Keratinocyte (primary cell): ENCODE measurements at regions not wholly inside any gene's neighbourhood (a gene's known extent, or its start where the extent isn't known, plus 50 kb on each side); places are given as distances from the start of the nearest gene placed in this dataset.
A peak's percentile ranks its signal among the peaks of the same experiment; 100 is the strongest.

ENCODE experiments used
- DNase-seq: peaks from one replicate; pipeline ENCODE4 v3.0.0-alpha.2; 2011; ENCODE audit warnings: low read depth, missing footprints, low spot score
- FAIRE-seq: peaks from 2 replicates; lab custom pipeline; 2011; peaks lifted over from hg19 to GRCh38; lab: Jason Lieb, UNC
- H2AFZ ChIP-seq: 2 replicates; pipeline ENCODE4 v1.6.0; 2012; ENCODE audit warnings: low read length, control low read depth, inconsistent platforms; ENCODE audit not compliant: control insufficient read depth
- H3K27ac ChIP-seq: 2 replicates; pipeline ENCODE4 v1.5.1; 2011; ENCODE audit warnings: low read length; ENCODE audit not compliant: control insufficient read depth, insufficient read depth
- H3K27me3 ChIP-seq: 3 replicates; pipeline ENCODE4 v1.6.0; 2011; ENCODE audit warnings: low read length; ENCODE audit not compliant: control insufficient read depth, insufficient read depth; ENCODE audit errors: extremely low read depth
- H3K36me3 ChIP-seq, 2 experiments: 2 replicates in 1 of 2; 3 replicates in 1 of 2; pipeline ENCODE4 v1.5.1; 2011; ENCODE audit warnings: low read length in 2 of 2, mild to moderate bottlenecking in 1 of 2; ENCODE audit not compliant: control insufficient read depth in 2 of 2, insufficient read depth in 2 of 2; ENCODE audit errors: extremely low read depth in 1 of 2
- H3K4me1 ChIP-seq: 3 replicates; pipeline ENCODE4 v1.5.1; 2011; ENCODE audit warnings: low read length; ENCODE audit not compliant: control insufficient read depth, insufficient read depth; ENCODE audit errors: extremely low read depth
- H3K4me2 ChIP-seq: 3 replicates; pipeline ENCODE4 v1.6.0; 2011; ENCODE audit warnings: low read depth, low read length; ENCODE audit not compliant: control insufficient read depth, insufficient read depth; ENCODE audit errors: extremely low read depth
- H3K4me3 ChIP-seq, 3 experiments: fragments of 200-600 bp in 1 of 3; sonication (generic) in 1 of 3; 2 replicates in 2 of 3; 3 replicates in 1 of 3; pipeline ENCODE4 v1.5.1; 2011 to 2016; ENCODE audit warnings: low read length in 3 of 3, mild to moderate bottlenecking in 3 of 3, control low read depth in 2 of 3, inconsistent platforms in 1 of 3, low read depth in 1 of 3, mixed read lengths in 1 of 3, mixed run types in 1 of 3, moderate library complexity in 1 of 3; ENCODE audit not compliant: control insufficient read depth in 2 of 3, insufficient read depth in 2 of 3; ENCODE audit errors: extremely low read depth in 1 of 3
- H3K79me2 ChIP-seq: 2 replicates; pipeline ENCODE4 v1.6.0; 2012; ENCODE audit warnings: low read length; ENCODE audit not compliant: control insufficient read depth, insufficient read depth
- H3K9ac ChIP-seq: 3 replicates; pipeline ENCODE4 v1.6.0; 2011; ENCODE audit warnings: low read length; ENCODE audit not compliant: control insufficient read depth, insufficient read depth; ENCODE audit errors: extremely low read depth
- H3K9me1 ChIP-seq: 3 replicates; pipeline ENCODE4 v1.6.0; 2011; ENCODE audit warnings: low read length; ENCODE audit not compliant: control insufficient read depth, insufficient read depth; ENCODE audit errors: extremely low read depth
- H3K9me3 ChIP-seq: 2 replicates; pipeline ENCODE4 v1.5.1; 2012; ENCODE audit warnings: low read depth, low read length; ENCODE audit not compliant: control insufficient read depth
- H4K20me1 ChIP-seq: 3 replicates; pipeline ENCODE4 v1.6.0; 2011; ENCODE audit warnings: low read length; ENCODE audit not compliant: control insufficient read depth, insufficient read depth; ENCODE audit errors: extremely low read depth
- EZH2 ChIP-seq: IDR thresholded peaks from one replicate; pipeline ENCODE4 v1.6.1; 2012; ENCODE audit warnings: inconsistent platforms, mild to moderate bottlenecking, low read length, moderate library complexity
- dilution Hi-C: fragments of 300-500 bp; cut with MboI; formaldehyde crosslinking; loops from one replicate; pipeline ENCODE4 v1.7.0; 2020; ENCODE audit warnings: low sequenced_read_pairs; ENCODE audit not compliant: extremely low pct_ligation_motif_present
- TF ChIP-seq, protein P1 (sequence below), 3 experiments: IDR thresholded peaks in 1 of 3; conservative IDR thresholded peaks in 1 of 3; optimal IDR thresholded peaks in 1 of 3; 2 replicates in 2 of 3; 3 replicates in 1 of 3; pipeline versions ENCODE3 to v1.5.1; 2011; ENCODE audit warnings: low read length in 3 of 3, mild to moderate bottlenecking in 3 of 3, moderate library complexity in 2 of 3, control low read depth in 1 of 3, inconsistent platforms in 1 of 3; ENCODE audit not compliant: insufficient read depth in 2 of 3; ENCODE audit errors: extremely low read depth in 1 of 3

DNA sequence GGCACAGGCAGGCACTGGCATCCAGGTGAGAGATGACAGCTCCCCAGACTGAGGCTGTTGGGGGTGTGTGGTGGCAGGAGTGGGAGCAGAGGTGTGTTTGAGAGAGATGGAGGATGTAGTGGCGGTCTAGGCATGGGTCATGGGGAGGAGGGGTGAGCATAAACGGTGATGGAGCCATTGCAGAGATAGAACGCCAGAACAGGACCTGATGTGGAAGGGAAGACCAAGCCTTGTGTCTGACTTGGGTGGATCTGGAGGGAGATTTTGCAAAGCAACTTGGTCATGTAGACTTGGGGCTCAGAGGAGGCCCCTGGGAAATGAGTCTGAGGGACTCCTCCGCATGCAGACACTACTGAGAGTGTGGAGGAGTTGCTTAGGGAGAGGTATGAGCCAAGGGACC, 50.0 kb upstream of the CLDN5 start:
- Histone ChIP-seq H3K36me3 (no peaks in the 10 kb centered on the region), H3K9me3 (no peaks in the 10 kb centered on the region), H3K79me2 (no peaks in the 10 kb centered on the region), H3K27me3 (no peaks in the 10 kb centered on the region), H3K9ac (no peak overlapping the region), H3K4me3 (no peak overlapping the region), H3K27ac (no peak overlapping the region), H2AFZ (no peak overlapping the region), H4K20me1 (no peaks in the 10 kb centered on the region), H3K9me1 (no peaks in the 10 kb centered on the region), H3K4me1 (peaks cover 42% of the 10 kb centered on the region), H3K4me2 (no peak overlapping the region)
- no peak for FAIRE-seq
- DNase-seq = no peak
- dilution Hi-C loops = no loop called here
- no peak for TF ChIP-seq EZH2
- TF ChIP-seq, protein P1, sequence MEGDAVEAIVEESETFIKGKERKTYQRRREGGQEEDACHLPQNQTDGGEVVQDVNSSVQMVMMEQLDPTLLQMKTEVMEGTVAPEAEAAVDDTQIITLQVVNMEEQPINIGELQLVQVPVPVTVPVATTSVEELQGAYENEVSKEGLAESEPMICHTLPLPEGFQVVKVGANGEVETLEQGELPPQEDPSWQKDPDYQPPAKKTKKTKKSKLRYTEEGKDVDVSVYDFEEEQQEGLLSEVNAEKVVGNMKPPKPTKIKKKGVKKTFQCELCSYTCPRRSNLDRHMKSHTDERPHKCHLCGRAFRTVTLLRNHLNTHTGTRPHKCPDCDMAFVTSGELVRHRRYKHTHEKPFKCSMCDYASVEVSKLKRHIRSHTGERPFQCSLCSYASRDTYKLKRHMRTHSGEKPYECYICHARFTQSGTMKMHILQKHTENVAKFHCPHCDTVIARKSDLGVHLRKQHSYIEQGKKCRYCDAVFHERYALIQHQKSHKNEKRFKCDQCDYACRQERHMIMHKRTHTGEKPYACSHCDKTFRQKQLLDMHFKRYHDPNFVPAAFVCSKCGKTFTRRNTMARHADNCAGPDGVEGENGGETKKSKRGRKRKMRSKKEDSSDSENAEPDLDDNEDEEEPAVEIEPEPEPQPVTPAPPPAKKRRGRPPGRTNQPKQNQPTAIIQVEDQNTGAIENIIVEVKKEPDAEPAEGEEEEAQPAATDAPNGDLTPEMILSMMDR (optimal IDR thresholded peaks at IDR 0.05 in 1 of 3, IDR thresholded peaks at IDR 0.05 in 1 of 3, conservative IDR thresholded peaks at IDR 0.05 in 1 of 3; ENCODE audit: extremely low read depth in 1 of 3, insufficient read depth in 2 of 3, low read length in 3 of 3) = no peak

DNA sequence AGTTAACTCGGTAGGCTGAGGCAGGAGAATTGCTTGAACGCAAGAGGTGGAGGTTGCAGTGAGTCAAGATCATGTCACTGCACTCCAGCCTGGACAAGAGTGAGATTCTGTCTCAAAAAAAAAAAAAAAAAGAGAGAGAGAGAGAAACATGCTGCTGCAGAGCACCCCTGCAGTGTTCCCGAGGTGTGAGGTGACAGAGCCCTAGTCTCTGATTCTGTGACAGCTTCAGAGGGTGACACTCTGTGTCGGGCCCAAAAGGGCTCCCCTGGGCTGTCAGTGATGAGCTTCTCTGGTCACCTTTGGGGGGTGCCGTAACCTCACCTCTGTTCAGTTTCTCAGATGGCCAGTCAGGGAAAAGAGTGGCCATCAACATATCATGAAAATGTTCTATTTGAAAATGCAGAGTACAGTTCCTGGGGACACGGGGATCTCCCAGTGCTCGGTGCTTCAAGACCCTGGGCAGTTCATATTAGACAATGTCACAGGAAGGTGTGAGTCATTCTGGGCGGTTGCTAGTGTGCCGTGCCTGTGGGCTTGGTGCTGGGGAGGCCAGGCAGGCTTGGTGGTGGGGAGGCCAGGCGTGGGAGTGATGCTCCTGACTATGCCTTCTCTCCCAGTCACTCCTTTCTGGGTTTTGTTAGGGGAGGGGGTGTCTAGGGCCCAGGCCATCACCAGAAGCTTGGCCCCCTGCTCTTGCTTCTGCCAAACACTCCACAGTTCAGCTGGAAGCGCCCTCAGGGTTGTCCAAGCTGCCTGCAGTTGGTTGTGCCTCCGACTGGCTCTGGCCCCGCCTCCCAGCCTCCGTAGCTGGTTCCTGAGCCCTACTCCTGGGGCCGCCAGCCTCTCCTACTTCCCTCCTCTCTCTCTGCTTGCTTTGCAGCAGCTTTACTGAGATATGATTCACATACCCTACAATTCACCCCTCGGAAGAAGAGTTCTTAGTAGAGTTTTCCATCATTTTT, 52.5 kb upstream of the CLDN5 start:
- dilution Hi-C loops = no loop called here
- no peak for DNase-seq
- H3K4me1 ChIP-seq = peaks cover 38% of the 10 kb centered on the region
- H3K4me2 ChIP-seq = peak overlapping the region; percentile 84
- no peaks in the 10 kb centered on the region for H3K9me1 ChIP-seq
- H3K27ac ChIP-seq = peak overlapping the region; percentile 86
- peak; percentile 59 for FAIRE-seq
- no peaks in the 10 kb centered on the region for H3K27me3 ChIP-seq
- H3K36me3 ChIP-seq = no peaks in the 10 kb centered on the region
- peak overlapping the region in 2 of 3 experiments; percentile 32 to 43 for H3K4me3 ChIP-seq
- no peaks in the 10 kb centered on the region for H3K9me3 ChIP-seq
- no peaks in the 10 kb centered on the region for H3K79me2 ChIP-seq
- TF ChIP-seq, protein P1 (optimal IDR thresholded peaks at IDR 0.05 in 1 of 3, IDR thresholded peaks at IDR 0.05 in 1 of 3, conservative IDR thresholded peaks at IDR 0.05 in 1 of 3; ENCODE audit: extremely low read depth in 1 of 3, insufficient read depth in 2 of 3, low read length in 3 of 3) = no peak
- no peak for TF ChIP-seq EZH2
- peak overlapping the region; percentile 52 for H2AFZ ChIP-seq
- H3K9ac ChIP-seq = peak overlapping the region; percentile 63
- no peaks in the 10 kb centered on the region for H4K20me1 ChIP-seq
